Tibial artery (tissue), 4 donors: ENCODE measurements at regions not wholly inside any gene's neighbourhood (a gene's known extent, or its start where the extent isn't known, plus 50 kb on each side); places are given as distances from the start of the nearest gene placed in this dataset.

Source experiments
- DNase-seq, 2 donors: peaks; one replicate each; pipeline ENCODE4 v3.0.0-alpha.2; 2019
- H3K27ac ChIP-seq, 2 donors: fragments of 200-600 bp; sonication (generic) in 1 of 2; 1 replicate in 1 of 2; 2 replicates in 1 of 2; pipeline ENCODE4 v1.5.1; 2018 to 2019; ENCODE audit warnings: mild to moderate bottlenecking in 1 of 2
- H3K27me3 ChIP-seq, 2 donors: fragments of 200-600 bp; sonication (generic) in 1 of 2; one replicate each; pipeline versions ENCODE4 v1.5.1 to v1.6.0; 2016 to 2019
- H3K36me3 ChIP-seq, 3 donors: fragments of 200-600 bp; sonication (generic) in 2 of 3; one replicate each; pipeline ENCODE4 v1.5.1; 2016 to 2019; ENCODE audit warnings: mild to moderate bottlenecking in 2 of 3
- H3K4me1 ChIP-seq, 4 donors: fragments of 200-600 bp; sonication (generic) in 2 of 4; 1 replicate in 3 of 4; 2 replicates in 1 of 4; pipeline ENCODE4 v1.5.1; 2016 to 2019
- H3K4me3 ChIP-seq, 2 donors: fragments of 200-600 bp; sonication (generic) in 1 of 2; 1 replicate in 1 of 2; 2 replicates in 1 of 2; pipeline ENCODE4 v1.5.1; 2018 to 2019; ENCODE audit warnings: mild to moderate bottlenecking in 2 of 2
- H3K9me3 ChIP-seq, 3 donors: fragments of 200-600 bp; sonication (generic) in 1 of 3; one replicate each; pipeline ENCODE4 v1.5.1; 2016 to 2019
- intact Hi-C: fragments of 100-400 bp; cut with DNase I; formaldehyde crosslinking; loops from one replicate; pipeline ENCODE4 v1.15.0; 2023; ENCODE audit warnings: low total_unique reads
- TF ChIP-seq, protein P1 (sequence below), 2 experiments: fragments of 200-600 bp in 1 of 2; fragments of 450-650 bp in 1 of 2; IDR thresholded peaks; one replicate each; pipeline ENCODE4 v1.5.1; 2017 to 2019; ENCODE audit warnings: antibody characterized with exemption in 2 of 2, mild to moderate bottlenecking in 1 of 2, moderate library complexity in 1 of 2

DNA sequence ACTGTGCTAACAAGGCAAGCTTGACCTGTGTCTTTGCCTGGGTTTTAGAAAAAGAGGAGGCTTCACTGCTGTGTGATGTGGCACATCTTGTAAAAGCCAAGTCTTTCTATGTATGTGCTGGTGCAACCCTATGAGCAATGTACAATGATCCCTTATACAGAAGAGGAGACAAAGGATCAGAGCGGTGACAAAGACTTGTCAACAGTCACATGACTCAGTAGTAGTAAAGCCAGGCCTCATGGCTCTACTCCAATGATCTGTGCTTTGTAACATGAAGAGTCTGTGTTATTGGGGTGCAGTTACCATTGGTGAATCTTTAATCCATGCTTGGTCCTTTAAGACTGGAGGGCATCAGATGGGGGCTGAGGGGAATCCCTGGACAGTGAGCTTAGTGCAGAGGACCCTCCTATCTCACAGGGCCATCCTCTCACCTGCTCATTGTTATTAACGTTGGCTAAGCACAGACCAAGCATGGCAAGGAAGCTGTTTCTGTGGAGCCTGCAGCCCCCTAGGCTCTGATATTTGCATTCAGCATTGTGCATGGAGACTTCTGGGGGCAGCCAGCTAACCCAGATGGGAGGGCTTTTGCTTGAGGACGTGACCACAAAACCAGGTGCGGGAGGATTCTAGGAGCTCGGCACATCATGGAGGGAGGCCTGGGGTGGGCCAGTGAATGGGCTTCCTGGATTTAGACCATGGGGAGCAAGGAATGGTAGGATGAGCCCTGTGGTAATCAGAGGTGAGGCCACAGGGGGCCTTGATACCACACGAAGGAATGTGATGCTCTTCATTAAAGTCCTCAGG lies 308.8 kb upstream of the ZNF32 start:
- Histone ChIP-seq H3K4me3 (no peak overlapping the region), H3K4me1 (peaks cover 5 to 37% (median 20%) of the 10 kb centered on the region in 4 donors), H3K27ac (no peak overlapping the region), H3K36me3 (no peaks in the 10 kb centered on the region), H3K27me3 (no peaks in the 10 kb centered on the region), H3K9me3 (no peaks in the 10 kb centered on the region)
- TF ChIP-seq, protein P1, sequence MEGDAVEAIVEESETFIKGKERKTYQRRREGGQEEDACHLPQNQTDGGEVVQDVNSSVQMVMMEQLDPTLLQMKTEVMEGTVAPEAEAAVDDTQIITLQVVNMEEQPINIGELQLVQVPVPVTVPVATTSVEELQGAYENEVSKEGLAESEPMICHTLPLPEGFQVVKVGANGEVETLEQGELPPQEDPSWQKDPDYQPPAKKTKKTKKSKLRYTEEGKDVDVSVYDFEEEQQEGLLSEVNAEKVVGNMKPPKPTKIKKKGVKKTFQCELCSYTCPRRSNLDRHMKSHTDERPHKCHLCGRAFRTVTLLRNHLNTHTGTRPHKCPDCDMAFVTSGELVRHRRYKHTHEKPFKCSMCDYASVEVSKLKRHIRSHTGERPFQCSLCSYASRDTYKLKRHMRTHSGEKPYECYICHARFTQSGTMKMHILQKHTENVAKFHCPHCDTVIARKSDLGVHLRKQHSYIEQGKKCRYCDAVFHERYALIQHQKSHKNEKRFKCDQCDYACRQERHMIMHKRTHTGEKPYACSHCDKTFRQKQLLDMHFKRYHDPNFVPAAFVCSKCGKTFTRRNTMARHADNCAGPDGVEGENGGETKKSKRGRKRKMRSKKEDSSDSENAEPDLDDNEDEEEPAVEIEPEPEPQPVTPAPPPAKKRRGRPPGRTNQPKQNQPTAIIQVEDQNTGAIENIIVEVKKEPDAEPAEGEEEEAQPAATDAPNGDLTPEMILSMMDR (IDR thresholded peaks at IDR 0.05): no peak
- intact Hi-C loops: no loop called here
- DNase-seq: no peak

DNA sequence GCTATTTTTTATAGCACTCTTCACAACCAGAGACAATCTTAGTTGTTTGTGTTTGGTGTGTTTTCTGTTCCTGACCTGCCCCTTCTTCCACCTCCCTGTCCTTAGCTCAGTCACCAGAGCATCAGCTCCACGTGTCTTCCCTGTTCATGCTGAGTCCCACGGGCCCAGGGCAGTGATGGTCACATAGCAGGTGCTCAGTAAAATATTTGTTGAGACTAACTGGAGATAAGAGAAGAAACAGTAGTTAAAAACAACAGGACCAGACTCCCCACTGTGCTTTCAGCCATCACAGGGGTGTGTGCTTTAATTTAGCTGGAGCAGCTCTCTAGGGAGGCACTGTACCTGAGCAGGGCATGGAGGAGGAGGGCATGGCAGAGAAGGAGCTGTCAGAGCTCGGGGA lies 307.3 kb upstream of the ZNF32 start:
- no peak overlapping the region for H3K27ac ChIP-seq
- TF ChIP-seq, protein P1 (IDR thresholded peaks at IDR 0.05): no peak
- peaks cover 0 to 22% (median 5%) of the 10 kb centered on the region in 4 donors for H3K4me1 ChIP-seq
- no peak for DNase-seq
- no peaks in the 10 kb centered on the region for H3K27me3 ChIP-seq
- intact Hi-C loops: no loop called here
- no peaks in the 10 kb centered on the region for H3K36me3 ChIP-seq
- H3K4me3 ChIP-seq: no peak overlapping the region
- no peaks in the 10 kb centered on the region for H3K9me3 ChIP-seq

DNA sequence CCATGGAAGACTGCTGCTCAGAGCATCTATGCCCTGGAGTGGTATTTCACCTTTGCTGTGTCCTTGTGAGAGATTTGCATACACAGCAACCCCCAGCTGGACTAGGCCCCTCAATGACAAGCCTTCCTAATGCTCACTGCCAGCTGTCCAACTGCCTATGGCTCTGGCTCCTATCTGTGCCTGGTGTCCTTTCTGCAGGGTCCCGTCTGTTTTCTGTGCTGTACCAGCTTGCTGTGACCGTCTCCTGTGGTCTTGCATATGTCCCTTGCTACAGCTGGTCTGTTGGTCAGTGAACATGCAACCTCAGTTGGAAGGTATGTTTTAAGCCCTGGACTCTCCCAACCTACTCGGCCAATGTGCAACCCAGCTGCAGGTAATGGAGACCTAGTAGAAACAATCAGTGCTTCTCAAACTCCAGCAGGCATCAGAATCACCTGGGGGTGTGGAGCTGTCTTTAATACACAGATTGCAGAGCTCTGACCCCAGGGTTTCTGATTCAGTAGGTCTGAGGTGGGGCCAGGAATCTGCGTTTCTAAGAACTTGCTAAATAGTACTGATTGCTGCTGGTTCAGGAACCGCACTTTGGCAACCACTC lies 306.4 kb upstream of the ZNF32 start:
- Histone ChIP-seq H3K4me3 (no peak overlapping the region), H3K4me1 (peaks cover 0 to 14% (median 1%) of the 10 kb centered on the region in 4 donors), H3K27ac (no peak overlapping the region), H3K9me3 (no peaks in the 10 kb centered on the region), H3K27me3 (no peaks in the 10 kb centered on the region), H3K36me3 (no peaks in the 10 kb centered on the region)
- intact Hi-C loops: no loop called here
- no peak for DNase-seq
- TF ChIP-seq, protein P1 (IDR thresholded peaks at IDR 0.05): no peak

DNA sequence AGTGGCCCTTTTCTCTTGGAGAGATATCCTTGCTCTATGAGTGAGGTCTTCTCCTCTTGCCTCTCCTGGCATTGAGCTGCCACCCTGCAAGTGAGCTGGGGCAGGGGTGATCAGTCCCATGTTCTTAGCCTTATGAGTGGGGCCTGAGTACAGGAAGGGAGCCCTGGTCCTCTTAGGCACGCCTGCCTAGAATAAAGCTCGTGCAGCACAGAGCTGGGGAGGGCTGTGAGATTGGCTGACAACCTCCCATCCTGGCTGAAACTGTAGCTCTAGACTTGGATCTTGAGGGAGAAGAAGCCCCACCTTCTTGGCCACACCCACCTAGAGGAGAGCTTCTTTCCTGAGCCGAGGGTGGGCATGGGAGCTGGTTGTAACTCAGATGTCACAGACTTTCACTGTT lies 305.0 kb upstream of the ZNF32 start:
- H3K4me3 ChIP-seq: no peak overlapping the region
- intact Hi-C loops: no loop called here
- no peaks in the 10 kb centered on the region for H3K36me3 ChIP-seq
- no peak overlapping the region for H3K27ac ChIP-seq
- TF ChIP-seq, protein P1 (IDR thresholded peaks at IDR 0.05): no peak
- no peaks in the 10 kb centered on the region for H3K4me1 ChIP-seq
- no peaks in the 10 kb centered on the region for H3K9me3 ChIP-seq
- DNase-seq: peak in 1 of 2 donors; percentile 25
- H3K27me3 ChIP-seq: no peaks in the 10 kb centered on the region

- TF ChIP-seq, protein P1 (IDR thresholded peaks at IDR 0.05): no peak
- Histone ChIP-seq H3K36me3 (no peaks in the 10 kb centered on the region), H3K27me3 (no peaks in the 10 kb centered on the region), H3K4me1 (no peaks in the 10 kb centered on the region), H3K4me3 (no peak overlapping the region), H3K27ac (no peak overlapping the region), H3K9me3 (no peaks in the 10 kb centered on the region)
- no peak for DNase-seq
- intact Hi-C loops: no loop called here
These were observed 304.1 kb upstream of the ZNF32 start for GRCh38 chr10:43952760-43953159.
